A172 (cell line): ENCODE measurements at regions not wholly inside any gene's neighbourhood (a gene's known extent, or its start where the extent isn't known, plus 50 kb on each side); places are given as distances from the start of the nearest gene placed in this dataset.

Experiments used
- DNase-seq: peaks from one replicate; pipeline ENCODE4 v3.0.0-alpha.2; 2015; ENCODE audit warnings: low spot score

GRCh38 chr21:18460979-18461378 lies 57.4 kb upstream of the TMPRSS15 start:
- DNase-seq = no peak

DNA sequence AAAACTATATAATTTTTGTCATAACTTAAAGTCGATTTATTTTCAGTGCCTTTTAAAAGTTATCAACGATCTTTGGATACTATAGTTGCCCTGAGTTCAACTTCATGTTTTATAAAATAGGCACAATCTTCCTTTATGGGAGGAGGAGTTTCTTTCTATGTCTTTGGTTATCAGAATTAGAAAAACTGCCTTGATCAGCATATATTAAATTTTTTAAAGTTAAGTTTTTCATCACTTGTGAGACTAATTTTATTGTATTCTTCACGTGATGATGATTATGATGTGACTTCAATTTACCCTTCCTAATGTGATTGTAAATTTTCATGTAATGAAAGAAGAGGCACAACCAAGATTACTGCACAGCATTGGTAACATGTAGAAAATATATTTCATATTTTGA lies 58.2 kb upstream of the TMPRSS15 start:
- DNase-seq = no peak

- DNase-seq = no peak
Measured at GRCh38 chr21:18467715-18468114, 64.1 kb upstream of the TMPRSS15 start.

DNA sequence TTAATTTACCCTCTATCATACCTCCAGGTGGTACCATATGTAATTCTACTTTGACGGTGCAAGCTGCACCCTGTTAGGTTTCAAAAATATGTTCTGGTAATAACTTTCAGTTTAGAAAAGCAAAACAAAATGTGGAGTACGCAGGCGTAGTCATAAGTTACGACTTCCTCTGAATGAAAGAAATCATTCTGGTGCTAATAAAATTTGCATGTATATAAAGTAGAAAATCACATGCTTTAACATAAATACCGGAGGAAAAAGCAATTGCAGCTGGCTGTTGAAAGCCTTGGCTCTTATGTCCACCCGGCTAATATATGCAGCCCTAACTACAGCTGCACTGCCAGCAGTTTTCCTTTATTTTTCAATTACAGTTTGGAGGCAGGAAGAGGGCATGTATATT lies 65.2 kb upstream of the TMPRSS15 start:
- DNase-seq = no peak

DNA sequence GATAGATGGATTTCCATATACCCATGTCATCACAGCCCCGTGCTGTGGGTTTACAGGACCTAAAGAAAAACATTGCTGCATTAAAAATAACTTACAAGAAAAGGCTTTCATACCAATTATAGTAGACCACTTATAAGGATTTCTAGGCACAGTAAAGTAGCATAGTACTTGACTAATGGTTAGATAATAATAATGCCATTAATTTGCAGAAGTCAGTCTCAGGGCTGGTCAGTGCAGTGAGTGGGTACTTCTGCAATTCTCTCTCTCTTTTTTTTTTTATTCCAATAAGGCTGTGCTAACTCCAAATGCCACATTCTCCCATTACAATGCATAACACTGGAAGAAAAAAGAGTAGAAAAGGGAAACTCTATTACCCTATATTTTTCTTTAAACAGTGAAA lies 73.1 kb upstream of the TMPRSS15 start:
- DNase-seq = no peak

GRCh38 chr21:18477043-18477442 lies 73.5 kb upstream of the TMPRSS15 start:
- DNase-seq = no peak

- no peak for DNase-seq
Measured at GRCh38 chr21:18478513-18478912, 74.9 kb upstream of the TMPRSS15 start.

GRCh38 chr21:18488252-18488651 lies 84.7 kb upstream of the TMPRSS15 start:
- no peak for DNase-seq

DNA sequence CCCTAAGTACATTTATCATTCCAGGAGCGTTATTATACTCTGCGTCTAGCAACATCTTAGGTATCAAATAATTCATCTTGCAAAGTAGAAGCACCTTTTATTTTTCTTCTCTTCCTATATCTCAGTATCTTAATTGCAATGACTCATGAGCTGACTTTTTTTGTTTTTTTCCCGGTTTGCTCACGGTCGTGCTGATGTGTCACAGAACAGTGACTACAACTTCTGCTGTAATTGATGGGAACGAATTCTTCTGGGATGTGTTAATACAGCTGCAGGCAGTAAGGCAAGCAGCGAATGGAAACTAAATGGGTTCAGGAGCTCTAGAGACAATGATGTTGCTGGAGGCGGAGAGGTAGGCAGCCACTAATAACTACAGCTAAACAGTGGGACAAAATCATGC lies 89.8 kb upstream of the TMPRSS15 start:
- DNase-seq = peak; percentile 77

- DNase-seq = no peak
Measured at GRCh38 chr21:18495523-18495922, 91.9 kb upstream of the TMPRSS15 start.

DNA sequence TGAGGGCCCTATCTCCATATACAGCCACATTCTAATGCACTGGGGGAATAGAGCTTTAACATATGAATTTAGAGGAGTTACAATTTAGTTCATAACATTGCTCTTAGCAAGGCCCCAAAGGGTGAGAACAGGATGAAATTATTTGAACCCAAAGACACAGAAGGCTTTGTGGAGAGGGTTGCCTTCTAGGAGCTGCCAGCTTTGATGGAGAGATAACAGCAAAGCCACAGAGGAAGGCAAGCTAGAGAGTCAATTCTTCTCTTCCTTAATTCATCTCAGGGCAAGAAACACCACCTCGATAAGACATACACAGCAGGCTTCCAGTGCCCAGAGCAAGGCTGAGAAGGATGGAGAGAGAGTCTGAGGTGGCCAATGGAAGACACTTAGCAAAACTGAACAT lies 94.8 kb upstream of the TMPRSS15 start:
- DNase-seq = no peak

- DNase-seq = peak; percentile 43
Measured at GRCh38 chr21:18499761-18500376, 96.3 kb upstream of the TMPRSS15 start.

DNA sequence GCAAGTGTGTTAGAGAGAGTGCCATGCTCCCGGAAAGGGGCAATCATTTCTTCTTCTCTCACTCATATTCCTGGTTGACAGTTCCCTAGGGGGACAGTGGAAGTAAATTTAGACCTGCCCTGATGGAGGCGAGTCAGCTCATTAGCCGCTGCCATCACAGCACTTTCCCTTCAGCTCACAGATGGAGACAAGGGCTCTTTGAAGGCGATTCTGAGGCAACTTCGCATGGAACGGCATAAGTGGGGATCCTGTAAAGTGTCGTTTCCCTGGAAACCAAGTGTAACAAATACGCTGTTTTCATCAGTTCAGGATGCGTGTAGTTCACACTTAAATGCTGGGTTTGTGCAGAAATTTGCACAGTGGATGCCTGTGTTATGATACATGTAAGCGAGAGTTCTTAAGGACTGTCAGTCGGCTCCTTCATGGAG lies 114.5 kb upstream of the TMPRSS15 start:
- DNase-seq = no peak

- DNase-seq = no peak
Measured at GRCh38 chr21:18521204-18521603, 117.6 kb upstream of the TMPRSS15 start.

DNA sequence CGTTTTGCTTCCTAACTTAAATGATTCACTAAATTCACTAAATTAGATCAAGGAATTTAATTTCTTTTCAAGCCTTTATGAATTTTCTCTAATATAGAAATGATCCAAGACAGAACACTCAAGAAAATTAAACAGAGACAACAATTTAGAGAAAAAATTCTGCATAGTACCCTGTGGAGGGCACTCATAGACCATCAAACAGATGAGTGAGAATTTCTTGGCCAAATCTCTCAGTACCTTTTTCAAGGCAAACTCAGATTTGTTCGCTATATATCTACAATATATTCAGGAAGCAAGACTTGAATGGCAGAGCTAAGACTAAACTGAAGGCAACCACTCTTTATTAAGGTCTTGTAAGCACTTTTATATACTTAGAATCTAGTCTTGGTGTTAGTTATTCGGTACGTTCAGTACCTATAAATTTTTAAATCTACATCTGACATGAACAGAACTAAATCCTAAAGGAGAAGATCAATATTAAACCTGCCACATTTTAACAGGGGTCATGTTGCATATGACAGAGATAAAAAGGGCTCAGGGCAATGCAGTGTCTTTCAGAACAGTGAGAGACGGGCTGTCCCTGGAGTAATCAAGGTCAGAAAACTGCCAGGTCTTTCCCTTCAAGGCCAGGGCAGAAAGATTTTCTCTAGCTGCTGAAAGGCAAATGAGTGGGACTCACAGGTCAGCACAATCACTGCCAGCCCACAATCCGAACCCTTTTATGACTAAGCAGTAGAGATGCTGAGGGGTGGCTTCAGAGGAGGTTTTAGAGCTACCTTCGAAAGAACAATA lies 118.8 kb upstream of the TMPRSS15 start:
- DNase-seq = no peak

- no peak for DNase-seq
Measured at GRCh38 chr21:18524097-18524880, 120.7 kb upstream of the TMPRSS15 start.

DNA sequence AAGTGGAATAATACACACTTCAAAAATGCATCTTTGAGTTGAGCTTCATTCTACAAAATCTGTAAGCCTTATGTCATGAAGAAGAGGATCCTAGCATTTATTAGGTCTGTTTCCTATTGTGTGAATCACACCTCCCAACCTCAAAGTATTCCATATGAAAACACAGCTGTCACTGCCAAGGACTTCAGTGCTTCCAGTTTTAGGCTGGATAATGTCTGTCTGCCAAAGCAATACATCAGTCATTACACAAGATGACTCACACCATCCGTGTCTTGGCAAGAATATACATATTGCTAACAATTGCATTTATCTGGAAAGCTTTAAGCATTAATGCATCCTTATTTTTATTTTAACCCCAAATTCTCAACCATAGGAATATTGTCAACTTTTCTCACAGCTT lies 125.7 kb upstream of the TMPRSS15 start:
- DNase-seq = peak; percentile 47

DNA sequence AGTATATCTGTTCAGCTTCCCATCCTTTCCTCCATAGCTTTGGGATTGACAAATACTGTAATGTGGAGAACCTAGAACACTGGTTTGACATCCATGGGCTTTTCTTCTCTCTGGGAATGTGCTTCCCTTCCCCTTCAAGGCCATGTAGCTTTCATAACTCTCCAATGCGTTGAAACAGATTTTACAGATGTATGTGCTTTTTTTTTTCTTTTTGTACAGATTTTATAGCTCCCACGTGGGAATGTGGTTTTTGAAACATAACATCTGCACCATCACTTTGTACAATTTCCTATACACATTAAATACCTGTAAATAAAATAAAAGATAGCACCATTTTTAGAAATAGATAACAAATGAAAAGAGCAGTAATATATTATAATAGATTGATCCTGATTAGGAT lies 138.5 kb upstream of the TMPRSS15 start:
- DNase-seq = no peak

GRCh38 chr21:18545908-18546307 lies 142.3 kb upstream of the TMPRSS15 start:
- no peak for DNase-seq

DNA sequence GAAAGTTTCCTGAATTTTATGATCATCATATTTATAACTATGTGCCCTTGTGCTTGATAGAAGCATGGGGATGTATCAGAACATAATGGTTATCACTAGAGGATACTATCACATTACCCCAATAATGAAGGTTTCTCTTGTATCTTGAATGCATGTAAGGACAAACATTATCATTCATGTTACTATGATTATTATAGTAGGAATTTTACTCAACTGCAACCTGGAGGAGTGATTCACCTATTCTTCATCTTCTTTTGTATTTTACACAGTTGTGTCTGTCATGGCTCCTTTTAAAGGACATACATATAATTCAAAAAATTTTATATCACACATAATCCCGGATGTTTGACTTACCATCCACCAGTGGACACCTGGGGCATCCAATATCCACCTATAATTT lies 143.8 kb upstream of the TMPRSS15 start:
- DNase-seq = no peak

DNA sequence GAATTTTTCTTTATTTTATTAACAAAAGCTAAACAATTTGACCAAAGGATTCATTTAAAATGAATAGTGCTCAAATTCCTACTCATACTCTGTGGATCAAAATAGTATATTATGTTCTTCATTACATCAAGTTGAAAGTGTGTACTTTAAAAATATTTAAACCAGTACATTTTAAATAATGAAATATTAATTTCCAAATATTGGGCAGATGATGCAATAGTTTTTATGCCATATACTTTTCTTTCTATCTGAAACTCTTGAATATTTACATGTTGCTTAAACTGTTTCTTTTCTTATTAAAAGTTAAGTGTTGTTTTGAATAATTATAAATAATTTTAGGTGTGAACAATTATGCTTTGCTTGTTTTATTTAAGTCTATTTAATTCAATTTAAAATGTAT lies 144.7 kb upstream of the TMPRSS15 start:
- no peak for DNase-seq

GRCh38 chr21:18549214-18549905 lies 145.8 kb upstream of the TMPRSS15 start:
- no peak for DNase-seq
